Skeletal muscle tissue (tissue), 3 donors: ENCODE measurements at regions not wholly inside any gene's neighbourhood (a gene's known extent, or its start where the extent isn't known, plus 50 kb on each side); places are given as distances from the start of the nearest gene placed in this dataset.

Experiments used
- H3K27ac ChIP-seq: one replicate; pipeline ENCODE4 v1.7.0; 2013; ENCODE audit warnings: mild to moderate bottlenecking, low read depth, low read length, inconsistent platforms
- H3K27me3 ChIP-seq, 3 donors: one replicate each; pipeline ENCODE4 v1.7.0; 2013; ENCODE audit warnings: low read length in 3 of 3; ENCODE audit not compliant: control insufficient read depth in 3 of 3, insufficient read depth in 3 of 3
- H3K36me3 ChIP-seq, 3 donors: one replicate each; pipeline ENCODE4 v1.7.0; 2013; ENCODE audit warnings: low read length in 3 of 3; ENCODE audit not compliant: control insufficient read depth in 3 of 3, insufficient read depth in 3 of 3
- H3K4me1 ChIP-seq, 3 donors: one replicate each; pipeline ENCODE4 v1.7.0; 2013; ENCODE audit warnings: low read length in 3 of 3, mild to moderate bottlenecking in 3 of 3; ENCODE audit not compliant: control insufficient read depth in 3 of 3, insufficient read depth in 3 of 3
- H3K4me3 ChIP-seq, 3 donors: one replicate each; pipeline ENCODE4 v1.7.0; 2013; ENCODE audit warnings: low read length in 3 of 3
- H3K9ac ChIP-seq, 3 donors: one replicate each; pipeline ENCODE4 v1.7.0; 2013; ENCODE audit warnings: low read length in 3 of 3, mild to moderate bottlenecking in 3 of 3, moderate library complexity in 2 of 3, low read depth in 1 of 3
- H3K9me3 ChIP-seq, 3 donors: one replicate each; pipeline ENCODE4 v1.7.0; 2013; ENCODE audit warnings: low read length in 3 of 3; ENCODE audit not compliant: control insufficient read depth in 3 of 3
- donor health status: Osteomylitis.

DNA sequence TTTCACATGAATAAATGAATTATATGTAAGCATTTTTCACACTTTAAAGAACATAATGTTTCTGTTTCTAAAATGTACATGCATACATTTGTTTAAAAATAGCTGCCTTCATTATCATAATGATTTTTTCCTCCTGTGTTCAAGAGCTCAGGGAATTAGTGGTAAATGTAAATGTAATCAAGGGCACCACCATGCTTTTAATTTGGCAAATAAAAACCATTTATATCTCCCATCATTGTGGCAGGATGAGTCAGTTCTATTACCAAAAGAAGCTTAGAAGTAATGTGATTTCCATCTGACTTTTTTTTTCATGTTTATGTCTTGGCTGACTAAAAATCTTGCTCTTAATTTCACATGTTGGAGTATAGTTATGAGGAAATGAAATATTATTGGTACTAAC, 176.1 kb downstream of the GXYLT1 start:
- no peak overlapping the region for H3K27ac ChIP-seq
- no peaks in the 10 kb centered on the region for H3K27me3 ChIP-seq
- H3K9me3 ChIP-seq: no peaks in the 10 kb centered on the region
- H3K36me3 ChIP-seq: no peaks in the 10 kb centered on the region
- no peak overlapping the region for H3K4me3 ChIP-seq
- no peak overlapping the region for H3K9ac ChIP-seq
- H3K4me1 ChIP-seq: no peaks in the 10 kb centered on the region

DNA sequence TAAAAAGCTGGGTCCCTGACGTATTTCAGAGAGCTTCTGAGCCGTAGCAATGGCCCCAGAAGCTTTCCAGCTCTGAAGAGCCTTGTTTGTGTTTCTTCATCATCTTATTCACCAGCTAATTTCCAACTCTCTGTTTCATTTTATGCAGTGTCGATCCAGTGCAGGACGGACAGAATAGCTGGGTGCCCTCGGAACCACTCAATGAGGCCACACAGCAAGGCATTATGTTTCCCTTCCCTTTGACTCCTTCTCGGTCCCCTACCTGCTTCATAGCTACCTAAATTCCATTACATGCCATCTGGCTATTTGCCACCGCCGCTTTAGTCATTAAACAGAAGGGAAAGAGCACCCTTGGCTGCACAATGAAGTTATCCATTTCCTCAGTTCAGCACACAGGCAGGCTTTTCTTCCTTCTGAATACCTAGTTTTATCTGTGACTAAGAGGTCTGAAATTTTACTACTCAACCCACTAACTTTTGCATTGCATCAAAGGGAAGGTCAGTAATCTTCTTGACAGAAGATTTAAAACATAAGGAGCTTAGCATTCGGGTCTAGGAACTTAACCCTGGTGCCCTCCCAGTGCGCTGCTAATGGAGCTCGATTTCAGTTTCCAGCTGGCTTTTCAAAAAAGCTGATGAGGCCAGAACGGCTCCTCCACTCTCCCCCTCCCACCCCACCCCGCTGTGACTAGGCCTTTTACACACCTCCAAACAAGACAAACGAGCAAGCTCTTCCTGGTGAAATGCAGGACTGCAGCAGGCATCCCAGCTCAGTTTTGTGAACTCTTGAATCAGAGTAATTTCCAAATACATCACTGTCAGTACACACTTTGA, 176.8 kb downstream of the GXYLT1 start:
- Histone ChIP-seq H3K9ac (no peak overlapping the region), H3K4me3 (no peak overlapping the region), H3K27ac (no peak overlapping the region), H3K27me3 (no peaks in the 10 kb centered on the region), H3K36me3 (no peaks in the 10 kb centered on the region), H3K9me3 (no peaks in the 10 kb centered on the region), H3K4me1 (no peaks in the 10 kb centered on the region)

DNA sequence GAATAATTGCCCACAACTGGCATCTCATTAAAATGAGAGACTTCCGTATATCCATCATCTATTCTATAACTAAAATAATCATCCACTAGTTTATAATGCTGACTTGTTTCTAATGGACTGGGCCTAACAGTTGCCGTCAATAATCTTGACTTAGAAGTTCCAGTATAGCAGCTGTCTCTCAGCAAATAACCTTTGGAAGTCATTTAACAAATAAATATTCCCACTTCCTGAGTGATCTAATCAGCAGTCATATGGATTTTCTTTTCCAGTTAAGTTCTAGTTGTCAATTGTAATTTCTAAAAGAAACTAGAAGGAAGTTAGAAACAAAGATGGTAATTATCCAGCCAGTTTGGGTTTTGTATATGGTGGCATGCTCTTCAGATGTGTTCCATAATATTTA, 177.8 kb downstream of the GXYLT1 start:
- Histone ChIP-seq H3K9ac (no peak overlapping the region), H3K27me3 (no peaks in the 10 kb centered on the region), H3K4me1 (no peaks in the 10 kb centered on the region), H3K36me3 (no peaks in the 10 kb centered on the region), H3K9me3 (no peaks in the 10 kb centered on the region), H3K27ac (no peak overlapping the region), H3K4me3 (no peak overlapping the region)

DNA sequence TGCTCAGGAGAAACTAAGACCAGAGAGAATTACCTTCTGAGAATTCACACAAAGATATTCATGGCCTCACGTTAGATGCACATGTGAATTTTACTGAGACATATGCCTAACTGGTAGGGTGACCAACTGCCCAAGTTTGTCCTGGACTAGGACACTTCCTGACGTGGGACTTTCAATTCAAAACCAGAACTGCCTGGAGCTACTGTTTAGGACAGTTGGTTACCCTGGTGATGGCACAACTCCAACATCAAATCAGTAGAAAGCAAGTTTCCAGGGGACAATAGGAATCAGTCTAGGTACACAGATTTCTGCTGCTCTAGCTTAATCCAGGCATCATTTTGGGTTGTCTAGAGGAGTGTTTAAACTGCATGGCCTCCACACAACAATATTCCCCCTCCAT, 178.7 kb downstream of the GXYLT1 start:
- Histone ChIP-seq H3K4me3 (no peak overlapping the region), H3K9me3 (no peaks in the 10 kb centered on the region), H3K9ac (no peak overlapping the region), H3K36me3 (no peaks in the 10 kb centered on the region), H3K27ac (no peak overlapping the region), H3K4me1 (no peaks in the 10 kb centered on the region), H3K27me3 (no peaks in the 10 kb centered on the region)

DNA sequence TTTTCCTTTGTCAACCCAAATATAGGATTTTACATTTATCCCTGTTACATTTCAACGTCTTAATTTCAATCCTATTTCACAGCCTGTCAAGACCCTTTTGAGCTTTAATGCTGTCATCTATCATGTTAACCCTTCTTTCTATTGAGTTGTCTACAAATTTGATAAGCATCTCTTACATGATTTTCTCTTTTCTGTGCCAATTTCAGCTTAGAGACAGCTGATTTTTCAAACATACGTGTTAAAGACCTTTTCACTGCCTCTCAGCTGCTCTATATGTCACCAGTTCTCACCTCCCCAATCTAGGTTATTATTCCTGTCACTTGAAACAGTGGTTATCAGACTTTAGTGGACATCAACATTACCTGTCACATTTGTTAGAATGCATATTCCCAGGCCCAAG, 181.3 kb downstream of the GXYLT1 start:
- Histone ChIP-seq H3K4me3 (no peak overlapping the region), H3K27ac (no peak overlapping the region), H3K4me1 (no peaks in the 10 kb centered on the region), H3K27me3 (no peaks in the 10 kb centered on the region), H3K36me3 (no peaks in the 10 kb centered on the region), H3K9ac (no peak overlapping the region), H3K9me3 (no peaks in the 10 kb centered on the region)

DNA sequence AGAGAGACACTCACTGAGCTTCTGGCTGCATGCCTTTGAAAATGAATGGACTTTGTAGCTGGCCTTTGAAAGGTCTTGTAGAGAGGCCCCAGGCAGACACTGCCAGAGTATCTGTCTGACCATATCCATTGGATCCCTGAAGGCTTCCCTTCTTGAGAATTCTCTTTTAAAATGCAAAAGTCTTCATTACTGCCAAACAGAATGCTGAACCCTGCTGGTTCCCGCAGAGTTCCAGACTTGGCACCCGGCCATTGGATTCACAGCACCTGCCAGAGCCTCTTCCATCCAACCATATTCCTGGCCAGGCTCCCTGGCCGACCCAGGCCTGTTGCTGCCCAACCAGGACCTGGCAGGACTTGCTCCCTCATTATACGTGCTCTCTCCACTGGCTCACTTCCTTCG, 182.5 kb downstream of the GXYLT1 start:
- no peaks in the 10 kb centered on the region for H3K4me1 ChIP-seq
- H3K9ac ChIP-seq: no peak overlapping the region
- H3K4me3 ChIP-seq: no peak overlapping the region
- H3K27ac ChIP-seq: no peak overlapping the region
- H3K9me3 ChIP-seq: no peaks in the 10 kb centered on the region
- H3K36me3 ChIP-seq: no peaks in the 10 kb centered on the region
- H3K27me3 ChIP-seq: no peaks in the 10 kb centered on the region

DNA sequence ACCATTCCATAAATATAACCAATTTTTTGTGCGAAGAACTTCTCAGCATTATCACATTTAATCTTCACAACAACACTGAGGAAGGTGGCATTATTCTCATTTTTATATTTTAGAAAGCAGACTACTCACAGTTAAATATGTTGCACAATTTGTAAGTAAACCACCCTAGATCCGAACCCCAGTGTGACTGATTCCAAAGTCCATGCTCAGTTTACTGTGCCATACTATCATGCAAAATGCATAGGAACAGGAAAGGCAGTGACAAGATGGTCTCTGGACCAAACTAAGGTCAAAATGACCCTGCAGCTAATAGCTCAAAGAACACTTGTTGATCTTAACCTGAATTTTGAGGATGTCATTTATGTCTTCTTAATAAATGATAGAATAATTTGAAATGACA, 185.4 kb downstream of the GXYLT1 start:
- Histone ChIP-seq H3K4me1 (no peaks in the 10 kb centered on the region), H3K4me3 (no peak overlapping the region), H3K27ac (no peak overlapping the region), H3K36me3 (no peaks in the 10 kb centered on the region), H3K9ac (no peak overlapping the region), H3K27me3 (no peaks in the 10 kb centered on the region), H3K9me3 (no peaks in the 10 kb centered on the region)

DNA sequence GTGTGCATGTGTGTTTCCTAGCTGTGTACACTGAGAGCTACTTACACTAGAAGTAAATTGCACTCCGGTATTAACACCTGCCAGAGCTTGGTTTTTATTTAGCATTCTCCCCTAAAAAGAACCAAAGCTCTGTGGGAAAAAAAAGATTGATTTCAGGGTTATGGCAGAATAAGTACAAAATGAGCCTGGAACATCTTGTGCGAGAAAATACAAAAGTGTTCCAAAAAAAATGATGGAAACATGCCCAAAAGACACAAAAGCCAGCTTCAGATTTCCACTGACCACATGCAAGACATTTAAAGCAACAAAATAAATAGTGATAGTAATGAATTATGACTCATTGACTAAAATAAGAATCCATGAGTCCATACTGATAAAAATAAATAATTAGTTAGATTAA, 188.3 kb downstream of the GXYLT1 start:
- Histone ChIP-seq H3K27ac (no peak overlapping the region), H3K9me3 (no peaks in the 10 kb centered on the region), H3K4me1 (no peaks in the 10 kb centered on the region), H3K36me3 (no peaks in the 10 kb centered on the region), H3K4me3 (no peak overlapping the region), H3K9ac (no peak overlapping the region), H3K27me3 (no peaks in the 10 kb centered on the region)

DNA sequence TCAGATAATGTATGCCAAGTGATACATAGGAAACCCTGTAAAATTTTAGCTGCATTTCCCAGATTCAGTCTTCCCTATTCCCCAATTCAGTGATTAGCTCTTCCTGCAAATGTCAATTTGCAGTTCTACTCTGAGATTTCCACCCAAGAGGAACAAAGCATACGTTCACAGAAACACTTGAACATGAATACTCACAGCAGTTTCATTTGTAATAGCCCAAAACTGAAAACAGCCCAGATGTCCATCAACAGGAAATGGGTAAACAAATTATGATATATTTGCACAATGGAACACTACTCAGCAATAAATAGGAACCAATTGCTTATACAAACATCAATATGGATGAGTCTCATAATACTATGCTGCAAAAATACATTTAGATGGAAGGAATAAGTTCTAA, 194.2 kb downstream of the GXYLT1 start:
- H3K9ac ChIP-seq: no peak overlapping the region
- no peak overlapping the region for H3K4me3 ChIP-seq
- no peaks in the 10 kb centered on the region for H3K27me3 ChIP-seq

DNA sequence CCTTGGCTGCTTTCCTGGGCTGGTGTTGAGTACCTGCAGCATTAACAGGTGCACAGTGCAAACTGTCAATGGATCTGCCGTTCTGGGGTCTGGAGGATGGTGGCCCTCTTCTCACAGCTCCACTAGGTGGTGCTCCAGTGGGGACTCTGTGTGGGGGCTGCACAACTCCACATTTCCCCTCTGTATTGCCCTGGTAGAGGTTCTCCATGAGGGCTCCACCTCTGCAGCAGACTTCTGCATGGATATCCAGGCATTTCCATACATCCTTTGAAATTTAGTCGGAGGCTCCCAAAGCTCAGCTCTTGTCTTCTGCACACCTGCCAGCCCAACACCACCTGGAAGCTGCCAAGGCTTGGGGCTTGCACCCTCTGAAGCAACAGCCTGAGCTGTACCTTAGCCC, 198.6 kb downstream of the GXYLT1 start:
- H3K9me3 ChIP-seq: peaks cover 0 to 3% (median 0%) of the 10 kb centered on the region in 3 donors
- H3K27ac ChIP-seq: no peak overlapping the region
- no peaks in the 10 kb centered on the region for H3K4me1 ChIP-seq
- no peak overlapping the region for H3K9ac ChIP-seq
- H3K36me3 ChIP-seq: no peaks in the 10 kb centered on the region
- H3K4me3 ChIP-seq: no peak overlapping the region
- H3K27me3 ChIP-seq: no peaks in the 10 kb centered on the region

More for the DNA sequence above, 194.2 kb downstream of the GXYLT1 start:
- H3K4me1 ChIP-seq: no peaks in the 10 kb centered on the region
- H3K36me3 ChIP-seq: no peaks in the 10 kb centered on the region
- peaks cover 0 to 3% (median 0%) of the 10 kb centered on the region in 3 donors for H3K9me3 ChIP-seq
- H3K27ac ChIP-seq: no peak overlapping the region
